NOMO-1 (cell line): ENCODE measurements at regions not wholly inside any gene's neighbourhood (a gene's known extent, or its start where the extent isn't known, plus 50 kb on each side); places are given as distances from the start of the nearest gene placed in this dataset.
"Not testable (repeated sequence)": the region's sequence is repeated elsewhere in the genome, so short reads cannot be mapped to it uniquely, and the experiment has no call there.

Source experiments
- DNase-seq, 2 experiments: peaks; one replicate each; lab custom pipeline; 2025; ENCODE audit not compliant: unreplicated experiment in 2 of 2; lab: John Stamatoyannopoulos, UW

DNA sequence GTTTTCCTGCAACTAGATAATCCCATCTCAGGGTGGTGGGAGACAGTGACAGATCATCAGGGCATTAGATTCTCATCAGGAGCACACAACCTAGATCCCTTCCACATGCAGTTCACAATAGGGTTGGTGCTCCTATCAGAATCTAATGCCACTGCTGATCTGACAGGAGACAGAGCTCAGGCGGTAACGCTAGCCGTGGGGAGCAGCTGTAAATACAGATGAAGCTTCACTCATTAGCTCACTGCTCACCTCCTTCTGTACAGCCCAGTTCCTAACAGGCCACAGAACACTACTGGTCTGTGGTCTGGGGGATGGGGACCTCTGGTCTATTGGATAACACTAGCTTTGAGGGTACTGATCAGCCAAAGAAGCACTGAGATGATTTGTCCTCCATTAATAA, 66.6 kb upstream of the ZNF195 start:
- DNase-seq, result not testable (repeated sequence)

DNA sequence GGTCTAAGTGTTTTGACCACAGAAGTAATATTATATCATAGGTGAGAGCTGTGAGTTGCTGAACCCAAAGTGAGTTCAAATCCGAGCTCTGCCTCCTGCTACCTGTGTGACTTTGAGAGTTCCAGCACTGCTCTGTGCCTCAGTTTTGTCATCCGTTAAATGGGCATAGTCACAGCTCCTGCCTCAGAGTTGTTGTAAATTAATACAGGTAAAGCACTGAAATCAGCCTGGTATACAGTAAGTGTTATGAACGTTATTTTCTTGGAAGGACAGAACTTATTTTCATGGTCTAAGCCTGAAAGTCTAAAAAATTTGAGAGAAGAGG, 65.4 kb upstream of the ZNF195 start:
- not testable (repeated sequence) for DNase-seq

GRCh38 chr11:3443700-3444419, 64.9 kb upstream of the ZNF195 start:
- not testable (repeated sequence) for DNase-seq

- DNase-seq, result peak; percentile 38 to 47
These were observed 58.5 kb upstream of the ZNF195 start for GRCh38 chr11:3437441-3437840.

DNA sequence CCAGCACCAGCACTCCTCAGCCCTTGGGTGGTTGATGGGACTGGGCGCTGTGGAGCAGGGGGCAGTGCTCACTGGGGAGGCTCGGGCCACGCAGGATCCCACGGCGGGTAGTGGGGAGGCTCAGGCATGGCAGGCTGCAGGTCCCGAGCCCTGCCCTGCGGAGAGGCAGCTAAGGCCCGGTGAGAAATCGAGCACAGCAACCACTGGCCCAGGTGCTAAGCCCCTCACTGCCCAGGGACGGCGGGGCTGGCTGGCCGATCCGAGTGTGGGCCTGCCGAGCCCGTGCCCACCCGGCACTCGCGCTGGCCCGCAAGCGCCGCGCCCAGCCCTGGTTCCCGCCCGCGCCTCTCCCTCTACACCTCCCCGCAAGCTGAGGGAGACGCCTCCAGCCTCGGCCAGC, 56.0 kb upstream of the ZNF195 start:
- DNase-seq, result no peak

- not testable (repeated sequence) for DNase-seq
These were observed 50.2 kb upstream of the ZNF195 start for GRCh38 chr11:3429191-3429590.
